ENCODE measurements at regions not wholly inside any gene's neighbourhood (a gene's known extent, or its start where the extent isn't known, plus 50 kb on each side); places are given as distances from the start of the nearest gene placed in this dataset.

DNA sequence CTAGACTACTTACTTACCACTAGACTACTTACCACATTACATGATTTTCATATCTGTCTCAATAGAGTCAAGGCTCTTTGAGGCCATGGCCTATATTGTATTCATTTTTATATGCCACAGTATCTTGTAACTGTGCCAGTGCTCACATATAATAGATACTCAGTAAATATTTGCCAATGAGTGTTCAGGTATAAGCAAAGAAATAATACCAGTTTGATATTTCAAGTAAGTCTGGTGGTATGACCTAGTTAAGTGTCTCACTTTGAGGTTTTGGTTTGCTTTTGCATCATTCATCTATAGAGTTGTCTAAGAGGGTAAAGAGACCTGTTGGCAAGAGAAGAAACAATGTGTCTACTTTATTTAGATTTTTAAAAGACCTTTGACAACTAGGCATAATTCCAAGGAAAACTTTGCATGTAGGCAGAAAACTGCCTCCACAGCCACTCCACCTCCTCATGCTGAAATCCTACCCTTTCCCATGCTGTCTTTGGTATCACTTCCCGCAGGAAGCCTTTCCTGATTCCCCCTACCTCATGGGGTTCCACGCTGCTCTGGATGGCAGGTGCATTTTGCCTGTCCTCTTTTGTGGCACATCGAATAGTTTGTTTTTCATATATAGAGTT lies 91.3 kb upstream of the KLHL13 start:
- H3K79me2 ChIP-seq (ENCODE audit: insufficient read depth, low read depth, low read length) = no peaks in the 10 kb centered on the region
- no peaks in the 10 kb centered on the region for H3K9me3 ChIP-seq (ENCODE audit: low read length)
- H3K9me2 ChIP-seq (ENCODE audit: insufficient read depth, low read length) = no peaks in the 10 kb centered on the region
- H2AFZ ChIP-seq (ENCODE audit: low read length) = no peak overlapping the region
- H3K4me3 ChIP-seq (ENCODE audit: low read depth, low read length, poor library complexity, severe bottlenecking) = no peak overlapping the region
- no peak overlapping the region for H3K4me2 ChIP-seq (ENCODE audit: low read length)
- no peaks in the 10 kb centered on the region for H4K20me1 ChIP-seq (ENCODE audit: insufficient read depth, low read length)
- BruUV-seq (replicated peaks) = no TSS peak
- POLR2A ChIA-PET = no interaction called here
- H3K36me3 ChIP-seq (ENCODE audit: insufficient read depth, low read length) = no peaks in the 10 kb centered on the region
- CTCF ChIA-PET (ENCODE audit: unreplicated experiment) = no interaction called here
- peaks cover 22% of the 10 kb centered on the region for H3K4me1 ChIP-seq (ENCODE audit: insufficient read depth, low read length, poor library complexity, severe bottlenecking)
- DNase-seq (ENCODE audit: low spot score) = no peak
- intact Hi-C loops (cut with micrococcal nuclease; ENCODE audit: unreplicated experiment) = no loop called here
- TF ChIP-seq, protein P1, sequence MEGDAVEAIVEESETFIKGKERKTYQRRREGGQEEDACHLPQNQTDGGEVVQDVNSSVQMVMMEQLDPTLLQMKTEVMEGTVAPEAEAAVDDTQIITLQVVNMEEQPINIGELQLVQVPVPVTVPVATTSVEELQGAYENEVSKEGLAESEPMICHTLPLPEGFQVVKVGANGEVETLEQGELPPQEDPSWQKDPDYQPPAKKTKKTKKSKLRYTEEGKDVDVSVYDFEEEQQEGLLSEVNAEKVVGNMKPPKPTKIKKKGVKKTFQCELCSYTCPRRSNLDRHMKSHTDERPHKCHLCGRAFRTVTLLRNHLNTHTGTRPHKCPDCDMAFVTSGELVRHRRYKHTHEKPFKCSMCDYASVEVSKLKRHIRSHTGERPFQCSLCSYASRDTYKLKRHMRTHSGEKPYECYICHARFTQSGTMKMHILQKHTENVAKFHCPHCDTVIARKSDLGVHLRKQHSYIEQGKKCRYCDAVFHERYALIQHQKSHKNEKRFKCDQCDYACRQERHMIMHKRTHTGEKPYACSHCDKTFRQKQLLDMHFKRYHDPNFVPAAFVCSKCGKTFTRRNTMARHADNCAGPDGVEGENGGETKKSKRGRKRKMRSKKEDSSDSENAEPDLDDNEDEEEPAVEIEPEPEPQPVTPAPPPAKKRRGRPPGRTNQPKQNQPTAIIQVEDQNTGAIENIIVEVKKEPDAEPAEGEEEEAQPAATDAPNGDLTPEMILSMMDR (conservative IDR thresholded peaks at IDR 0.05; ENCODE audit: low read length) = no peak
- no peak for TF ChIP-seq EZH2phosphoT487 (IDR thresholded peaks at IDR 0.05; ENCODE audit: borderline replicate concordance, low read depth, low read length)
- H3K27ac ChIP-seq (ENCODE audit: low read depth, low read length, poor library complexity, severe bottlenecking) = no peak overlapping the region

DNA sequence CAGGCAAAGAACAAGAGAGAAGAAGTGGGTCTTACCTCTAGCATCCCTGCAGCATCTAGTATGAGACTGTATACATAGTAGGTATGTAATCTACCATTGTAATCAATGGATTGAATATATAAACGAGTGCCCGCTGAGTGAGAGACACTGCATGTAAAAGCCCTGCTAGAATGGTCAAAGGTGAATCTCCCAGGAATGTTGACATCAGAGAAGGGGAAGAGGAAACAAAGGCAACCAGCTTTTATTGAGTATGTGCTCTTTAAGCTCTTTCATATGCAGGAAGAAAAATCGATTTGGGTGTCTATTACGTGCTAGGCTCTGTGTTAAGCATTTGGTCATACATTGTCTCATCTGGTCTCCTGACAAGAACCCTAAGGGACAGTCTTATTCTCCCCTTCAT lies 91.9 kb upstream of the KLHL13 start:
- no peak overlapping the region for H3K4me3 ChIP-seq (ENCODE audit: low read depth, low read length, poor library complexity, severe bottlenecking)
- intact Hi-C loops (cut with micrococcal nuclease; ENCODE audit: unreplicated experiment) = no loop called here
- no peak for TF ChIP-seq EZH2phosphoT487 (IDR thresholded peaks at IDR 0.05; ENCODE audit: borderline replicate concordance, low read depth, low read length)
- TF ChIP-seq, protein P1 (conservative IDR thresholded peaks at IDR 0.05; ENCODE audit: low read length) = no peak
- no peaks in the 10 kb centered on the region for H3K9me2 ChIP-seq (ENCODE audit: insufficient read depth, low read length)
- no peak overlapping the region for H3K27ac ChIP-seq (ENCODE audit: low read depth, low read length, poor library complexity, severe bottlenecking)
- H3K4me2 ChIP-seq (ENCODE audit: low read length) = no peak overlapping the region
- H4K20me1 ChIP-seq (ENCODE audit: insufficient read depth, low read length) = no peaks in the 10 kb centered on the region
- H3K4me1 ChIP-seq (ENCODE audit: insufficient read depth, low read length, poor library complexity, severe bottlenecking) = peaks cover 27% of the 10 kb centered on the region
- no peaks in the 10 kb centered on the region for H3K9me3 ChIP-seq (ENCODE audit: low read length)
- POLR2A ChIA-PET = no interaction called here
- no TSS peak for BruUV-seq (replicated peaks)
- no peaks in the 10 kb centered on the region for H3K36me3 ChIP-seq (ENCODE audit: insufficient read depth, low read length)
- CTCF ChIA-PET (ENCODE audit: unreplicated experiment) = no interaction called here
- H3K79me2 ChIP-seq (ENCODE audit: insufficient read depth, low read depth, low read length) = no peaks in the 10 kb centered on the region
- no peak for DNase-seq (ENCODE audit: low spot score)
- no peak overlapping the region for H2AFZ ChIP-seq (ENCODE audit: low read length)

Data from OCI-LY7 (cell line).